Kidney (tissue), 13 donors: ENCODE measurements at regions not wholly inside any gene's neighbourhood (a gene's known extent, or its start where the extent isn't known, plus 50 kb on each side); places are given as distances from the start of the nearest gene placed in this dataset.

ENCODE experiments used
- DNase-seq, 5 donors: peaks; one replicate each; pipeline ENCODE4 v3.0.0-alpha.2; 2013 to 2020
- FAIRE-seq: peaks from 2 replicates; lab custom pipeline; 2012; peaks lifted over from hg19 to GRCh38; lab: Jason Lieb, UNC
- H3K27ac ChIP-seq, 2 donors: one replicate each; pipeline ENCODE4 v1.7.0; 2013; ENCODE audit warnings: low read depth in 2 of 2, low read length in 2 of 2, inconsistent platforms in 1 of 2
- H3K27me3 ChIP-seq: one replicate; pipeline ENCODE4 v1.7.1; 2013; ENCODE audit warnings: low read length, inconsistent platforms; ENCODE audit not compliant: control insufficient read depth, insufficient read depth
- H3K36me3 ChIP-seq, 3 donors: one replicate each; pipeline versions ENCODE4 v1.7.0 to v1.7.1; 2013; ENCODE audit warnings: low read length in 3 of 3, control low read depth in 1 of 3, inconsistent platforms in 1 of 3; ENCODE audit not compliant: insufficient read depth in 3 of 3, control insufficient read depth in 2 of 3
- H3K4me1 ChIP-seq, 3 donors: one replicate each; pipeline versions ENCODE4 v1.7.0 to v1.7.1; 2013; ENCODE audit warnings: low read length in 3 of 3, inconsistent platforms in 1 of 3, low read depth in 1 of 3; ENCODE audit not compliant: control insufficient read depth in 2 of 3, insufficient read depth in 2 of 3
- H3K4me3 ChIP-seq, 3 donors: one replicate each; pipeline versions ENCODE4 v1.7.0 to v1.8.1; 2013; ENCODE audit warnings: low read length in 3 of 3, control low read depth in 1 of 3, inconsistent platforms in 1 of 3
- H3K9ac ChIP-seq, 3 donors: one replicate each; pipeline versions ENCODE4 v1.7.0 to v1.7.1; 2013; ENCODE audit warnings: low read length in 3 of 3, control low read depth in 1 of 3, inconsistent platforms in 1 of 3
- H3K9me3 ChIP-seq, 3 donors: one replicate each; pipeline versions ENCODE4 v1.7.0 to v1.7.1; 2013; ENCODE audit warnings: low read length in 3 of 3, control low read depth in 1 of 3, inconsistent platforms in 1 of 3; ENCODE audit not compliant: control insufficient read depth in 2 of 3, insufficient read depth in 1 of 3
- CTCF ChIP-seq: IDR thresholded peaks from 3 replicates; pipeline ENCODE4 v1.5.1; 2012; ENCODE audit warnings: mild to moderate bottlenecking, moderate library complexity, borderline replicate concordance; ENCODE audit not compliant: insufficient read depth; ENCODE audit errors: extremely low read depth
- intact Hi-C: fragments of 100-400 bp; cut with DNase I; formaldehyde crosslinking; loops from one replicate; pipeline ENCODE4 v1.11.1; 2022
- donor health status: control.
- donor health status: control.
- donor health status: control.
- donor health status: control.
- donor health status: control.
- donor health status: DM: yes; HTN: yes; CAD: no.
- donor health status: Normal renal cell carcinoma (clear cell type).

DNA sequence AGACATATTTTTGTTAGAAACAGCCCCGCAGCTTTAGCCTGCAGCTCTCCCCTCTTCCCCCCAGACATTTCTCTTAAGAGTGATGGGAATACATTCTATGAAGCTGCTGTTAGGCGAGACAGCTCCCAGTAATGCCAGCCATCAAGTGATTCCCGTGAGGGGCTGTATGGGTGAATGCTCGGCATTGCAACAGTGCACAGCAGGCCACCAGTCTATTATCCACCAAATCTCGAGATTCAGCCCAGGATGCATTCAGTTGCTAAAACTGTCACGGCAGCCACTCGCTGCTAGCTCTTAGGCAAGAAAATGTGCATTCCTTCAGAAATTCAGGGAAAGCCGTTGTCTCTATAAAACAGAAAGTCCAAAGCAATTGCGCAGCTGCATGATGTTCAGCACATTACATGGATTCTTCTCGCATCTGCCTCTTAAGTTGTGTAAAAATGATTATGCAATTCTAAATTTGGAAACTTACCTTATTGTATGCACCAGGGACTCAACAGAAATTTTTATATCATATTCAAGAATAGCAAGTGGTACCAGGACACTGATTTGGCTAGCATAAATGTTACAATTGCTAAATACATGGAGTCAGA, 211.3 kb upstream of the ARL4C start:
- intact Hi-C loops = no loop called here
- no peaks in the 10 kb centered on the region for H3K36me3 ChIP-seq
- no peak overlapping the region for H3K9ac ChIP-seq
- H3K27ac ChIP-seq = no peak overlapping the region
- no peaks in the 10 kb centered on the region for H3K9me3 ChIP-seq
- no peak for FAIRE-seq
- H3K4me1 ChIP-seq = no peaks in the 10 kb centered on the region
- H3K27me3 ChIP-seq = no peaks in the 10 kb centered on the region
- no peak overlapping the region for H3K4me3 ChIP-seq
- TF ChIP-seq CTCF = no peak
- DNase-seq = no peak

DNA sequence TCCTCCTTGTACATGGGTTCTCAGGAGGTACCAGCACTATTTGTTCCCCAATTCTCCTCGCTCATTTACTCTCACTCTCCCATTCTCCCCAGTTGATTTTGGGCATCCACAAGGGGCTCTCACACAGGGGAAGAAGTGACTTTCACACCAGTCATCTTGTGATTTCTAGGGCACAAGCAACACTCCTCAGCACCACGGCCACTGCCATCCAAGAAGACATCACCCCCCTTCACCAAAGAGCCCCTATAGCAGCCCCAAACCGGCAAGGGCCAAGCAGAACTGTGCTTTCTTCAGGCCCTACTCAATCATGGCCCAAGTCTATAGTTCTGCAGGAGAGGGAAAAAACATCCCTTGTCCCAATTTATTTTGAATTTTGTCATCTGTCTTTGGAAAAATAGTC, 209.2 kb upstream of the ARL4C start:
- Histone ChIP-seq H3K36me3 (no peaks in the 10 kb centered on the region), H3K27ac (no peak overlapping the region), H3K4me1 (peaks cover 0 to 2% (median 0%) of the 10 kb centered on the region in 3 donors), H3K27me3 (no peaks in the 10 kb centered on the region), H3K9me3 (no peaks in the 10 kb centered on the region), H3K4me3 (no peak overlapping the region), H3K9ac (no peak overlapping the region)
- FAIRE-seq (no peak), DNase-seq (no peak)
- intact Hi-C loops = no loop called here
- TF ChIP-seq CTCF = no peak

DNA sequence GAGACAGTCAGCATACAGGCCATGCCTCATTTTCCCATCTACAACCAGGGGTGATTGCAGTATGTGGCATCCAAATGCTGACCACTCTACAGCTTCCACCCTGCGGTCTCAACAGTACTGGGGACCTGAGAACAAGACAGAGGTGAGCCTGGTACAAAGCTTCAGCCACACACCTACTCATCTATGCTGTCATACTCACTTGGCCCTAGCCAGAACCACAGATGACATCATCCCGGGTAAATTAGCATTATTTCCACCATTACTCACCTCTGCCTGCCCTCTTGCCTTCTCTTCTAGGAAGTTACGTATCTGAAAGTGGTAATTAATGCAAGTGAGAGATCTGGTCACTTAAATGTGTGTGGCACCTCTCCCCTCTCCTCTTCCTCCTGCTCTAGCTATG, 208.2 kb upstream of the ARL4C start:
- H3K4me3 ChIP-seq = no peak overlapping the region
- H3K4me1 ChIP-seq = peaks cover 0 to 2% (median 0%) of the 10 kb centered on the region in 3 donors
- H3K9me3 ChIP-seq = no peaks in the 10 kb centered on the region
- no peaks in the 10 kb centered on the region for H3K36me3 ChIP-seq
- H3K27ac ChIP-seq = no peak overlapping the region
- FAIRE-seq = no peak
- DNase-seq = no peak
- no peaks in the 10 kb centered on the region for H3K27me3 ChIP-seq
- intact Hi-C loops = no loop called here
- H3K9ac ChIP-seq = no peak overlapping the region
- TF ChIP-seq CTCF = no peak

GRCh38 chr2:234703258-234703657, 206.4 kb upstream of the ARL4C start:
- Histone ChIP-seq H3K4me3 (no peak overlapping the region), H3K27me3 (no peaks in the 10 kb centered on the region), H3K9ac (no peak overlapping the region), H3K36me3 (no peaks in the 10 kb centered on the region), H3K4me1 (peaks cover 0 to 2% (median 0%) of the 10 kb centered on the region in 3 donors), H3K9me3 (no peaks in the 10 kb centered on the region), H3K27ac (no peak overlapping the region)
- intact Hi-C loops = no loop called here
- no peak for FAIRE-seq
- no peak for DNase-seq
- no peak for TF ChIP-seq CTCF
